Activated CD4-positive, alpha-beta memory T cell treated with anti-CD3 and anti-CD28 coated beads for 36 hours (primary cell): ENCODE measurements at regions not wholly inside any gene's neighbourhood (a gene's known extent, or its start where the extent isn't known, plus 50 kb on each side); places are given as distances from the start of the nearest gene placed in this dataset.
A peak's percentile ranks its signal among the peaks of the same experiment; 100 is the strongest.

Experiments
- CTCF ChIA-PET: fragments of 350-600 bp; sonication (Branson Sonifier 250); formaldehyde crosslinking; loops from one replicate; lab custom pipeline; 2021; ENCODE audit warnings: antibody characterized with exemption, inconsistent platforms; lab: Charles Lee
- POLR2A ChIA-PET: fragments of 350-600 bp; sonication (Branson Sonifier 250); formaldehyde crosslinking; loops from one replicate; lab custom pipeline; 2021; ENCODE audit warnings: antibody characterized with exemption; lab: Charles Lee
- DNase-seq: peaks from one replicate; pipeline ENCODE4 v3.0.0-alpha.2; 2020
- H3K27ac Mint-ChIP-seq: one replicate; pipeline ENCODE4 v1.8.0; 2021; ENCODE audit warnings: mixed read lengths
- H3K27me3 Mint-ChIP-seq: one replicate; pipeline ENCODE4 v1.8.0; 2021; ENCODE audit warnings: mixed read lengths
- H3K36me3 Mint-ChIP-seq: one replicate; pipeline ENCODE4 v1.8.0; 2021; ENCODE audit warnings: mixed read lengths
- H3K4me1 Mint-ChIP-seq: one replicate; pipeline ENCODE4 v1.8.0; 2021; ENCODE audit warnings: low read depth, mixed read lengths
- H3K4me3 Mint-ChIP-seq: one replicate; pipeline ENCODE4 v1.8.0; 2021; ENCODE audit warnings: mild to moderate bottlenecking, mixed read lengths
- H3K9me3 Mint-ChIP-seq: one replicate; pipeline ENCODE4 v1.8.0; 2021; ENCODE audit warnings: mixed read lengths
- intact Hi-C: fragments of 100-400 bp; cut with micrococcal nuclease; formaldehyde crosslinking; loops from one replicate; pipeline ENCODE4 v1.15.1; 2023

- Mint-ChIP-seq H3K27me3 (peaks cover 17% of the 10 kb centered on the region), H3K27ac (no peak overlapping the region), H3K4me1 (no peaks in the 10 kb centered on the region), H3K9me3 (no peaks in the 10 kb centered on the region), H3K4me3 (no peak overlapping the region), H3K36me3 (no peaks in the 10 kb centered on the region)
- POLR2A ChIA-PET, result no interaction called here
- CTCF ChIA-PET, result no interaction called here
- intact Hi-C loops, result no loop called here
- DNase-seq, result no peak
Observed at GRCh38 chr17:37839196-37839978, 84.8 kb upstream of the TBC1D3K start.

DNA sequence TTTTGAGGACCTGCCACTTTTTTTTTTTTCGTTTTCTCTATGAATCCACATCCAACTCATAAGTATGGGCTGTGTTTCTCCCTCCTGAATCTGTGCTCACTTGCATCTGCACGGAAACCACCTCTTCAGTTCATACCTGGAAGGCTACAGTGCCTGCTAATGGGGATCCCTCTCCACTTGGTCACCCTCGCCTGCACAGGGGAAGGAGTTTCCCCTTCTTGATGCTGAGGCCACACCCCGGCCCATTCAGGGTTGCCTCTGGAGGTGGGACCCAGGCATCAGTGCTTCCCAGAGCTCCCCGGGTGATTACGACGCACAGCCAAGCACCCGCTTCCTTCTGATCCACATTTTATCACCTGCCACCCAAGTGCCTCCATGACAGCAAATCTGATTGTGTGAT lies 85.9 kb upstream of the TBC1D3K start:
- Mint-ChIP-seq H3K36me3 (no peaks in the 10 kb centered on the region), H3K9me3 (no peaks in the 10 kb centered on the region), H3K4me1 (peaks cover 3% of the 10 kb centered on the region), H3K4me3 (no peak overlapping the region), H3K27ac (no peak overlapping the region), H3K27me3 (peaks cover 22% of the 10 kb centered on the region)
- DNase-seq, result no peak
- CTCF ChIA-PET, result no interaction called here
- POLR2A ChIA-PET, result no interaction called here
- intact Hi-C loops, result no loop called here

DNA sequence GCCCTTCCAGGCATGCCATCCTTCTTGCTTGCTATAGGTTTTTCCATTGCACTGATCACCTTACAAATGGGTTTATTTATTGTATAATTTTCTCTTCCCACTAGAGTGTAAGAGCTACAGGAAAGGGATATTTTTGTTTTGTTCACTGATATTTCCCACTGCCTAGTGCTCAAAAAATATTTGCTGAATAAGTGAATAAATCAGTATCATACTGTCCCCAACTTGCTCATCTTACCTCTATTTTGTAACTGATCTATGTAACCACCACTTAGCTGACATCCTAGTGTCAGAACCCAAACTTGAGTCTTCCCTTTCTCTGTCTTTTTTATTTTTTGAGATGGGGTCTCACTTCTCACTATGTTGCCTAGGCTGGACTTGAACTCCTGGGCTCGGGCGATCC lies 87.6 kb upstream of the TBC1D3K start:
- intact Hi-C loops, result no loop called here
- CTCF ChIA-PET, result interaction anchor here (0.6 kb wide), 1 partner anchor 170 kb away, joined by 3 read pairs; no protein-coding TSS in a partner anchor
- no peak overlapping the region for H3K27ac Mint-ChIP-seq
- H3K9me3 Mint-ChIP-seq, result no peaks in the 10 kb centered on the region
- POLR2A ChIA-PET, result no interaction called here
- peaks cover 18% of the 10 kb centered on the region for H3K27me3 Mint-ChIP-seq
- H3K36me3 Mint-ChIP-seq, result no peaks in the 10 kb centered on the region
- DNase-seq, result no peak
- no peak overlapping the region for H3K4me3 Mint-ChIP-seq
- H3K4me1 Mint-ChIP-seq, result peaks cover 6% of the 10 kb centered on the region

GRCh38 chr17:37834168-37834567 lies 89.3 kb upstream of the HNF1B start:
- H3K36me3 Mint-ChIP-seq, result no peaks in the 10 kb centered on the region
- ChIA-PET POLR2A (no interaction called here), CTCF (no interaction called here)
- no peak overlapping the region for H3K27ac Mint-ChIP-seq
- H3K27me3 Mint-ChIP-seq, result peaks cover 25% of the 10 kb centered on the region
- intact Hi-C loops, result no loop called here
- no peak overlapping the region for H3K4me3 Mint-ChIP-seq
- DNase-seq, result no peak
- H3K9me3 Mint-ChIP-seq, result no peaks in the 10 kb centered on the region
- H3K4me1 Mint-ChIP-seq, result peaks cover 6% of the 10 kb centered on the region

DNA sequence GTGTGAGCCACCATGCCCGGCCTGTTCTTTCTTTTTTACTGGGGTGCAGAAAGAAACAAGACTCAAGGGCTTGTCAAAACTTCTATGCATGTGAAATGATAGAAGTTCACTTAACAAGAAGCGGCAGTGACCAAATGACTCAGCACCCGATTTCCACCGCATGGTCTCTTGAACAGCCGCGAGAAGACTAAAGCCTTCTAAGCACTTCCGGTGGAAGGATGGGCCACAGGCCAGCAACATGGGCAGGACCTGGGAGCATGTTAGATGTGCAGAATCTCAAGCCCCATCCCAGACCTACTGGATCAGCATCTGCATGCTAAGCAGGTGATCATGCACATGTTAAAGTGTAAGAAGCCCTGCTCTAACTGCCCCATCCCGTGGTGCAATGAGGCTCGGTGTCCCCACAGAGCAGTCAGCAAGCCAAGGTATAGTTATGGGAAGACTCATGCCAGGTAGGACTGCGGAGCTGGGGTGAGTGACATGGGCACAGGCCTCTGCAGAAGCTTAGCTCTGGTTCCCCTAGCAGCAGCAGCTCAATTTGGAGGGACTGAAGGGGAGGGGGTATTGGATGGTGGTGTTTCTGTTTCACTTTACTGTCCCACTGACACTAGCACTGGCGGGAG lies 88.5 kb upstream of the HNF1B start:
- Mint-ChIP-seq H3K4me1 (peaks cover 12% of the 10 kb centered on the region), H3K27me3 (peaks cover 19% of the 10 kb centered on the region), H3K9me3 (no peaks in the 10 kb centered on the region), H3K36me3 (no peaks in the 10 kb centered on the region), H3K27ac (no peak overlapping the region), H3K4me3 (no peak overlapping the region)
- ChIA-PET POLR2A (no interaction called here), CTCF (no interaction called here)
- intact Hi-C loops, result no loop called here
- DNase-seq, result peak; percentile 75

DNA sequence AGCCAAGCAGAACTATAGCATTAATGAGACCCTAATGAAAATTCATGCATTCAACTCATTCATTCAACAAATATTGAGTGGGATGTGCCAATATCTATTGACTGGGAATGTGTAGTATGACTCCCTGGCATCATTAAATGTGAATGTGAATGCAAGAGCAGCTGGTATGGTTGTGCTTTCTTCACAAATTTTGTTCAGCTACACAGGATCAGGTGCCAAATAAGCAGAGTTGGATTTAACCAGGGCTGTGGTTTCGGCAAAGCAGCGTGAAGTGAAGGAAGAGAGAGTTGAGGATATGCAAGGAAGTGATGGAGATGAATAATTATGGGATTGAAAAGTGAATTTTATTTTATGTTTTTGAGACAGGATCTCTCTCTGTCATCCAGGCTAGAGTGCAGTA lies 87.1 kb upstream of the HNF1B start:
- H3K36me3 Mint-ChIP-seq, result no peaks in the 10 kb centered on the region
- peaks cover 16% of the 10 kb centered on the region for H3K4me1 Mint-ChIP-seq
- H3K9me3 Mint-ChIP-seq, result no peaks in the 10 kb centered on the region
- intact Hi-C loops, result no loop called here
- H3K27ac Mint-ChIP-seq, result no peak overlapping the region
- DNase-seq, result no peak
- no peak overlapping the region for H3K4me3 Mint-ChIP-seq
- peaks cover 16% of the 10 kb centered on the region for H3K27me3 Mint-ChIP-seq
- ChIA-PET POLR2A (no interaction called here), CTCF (no interaction called here)

DNA sequence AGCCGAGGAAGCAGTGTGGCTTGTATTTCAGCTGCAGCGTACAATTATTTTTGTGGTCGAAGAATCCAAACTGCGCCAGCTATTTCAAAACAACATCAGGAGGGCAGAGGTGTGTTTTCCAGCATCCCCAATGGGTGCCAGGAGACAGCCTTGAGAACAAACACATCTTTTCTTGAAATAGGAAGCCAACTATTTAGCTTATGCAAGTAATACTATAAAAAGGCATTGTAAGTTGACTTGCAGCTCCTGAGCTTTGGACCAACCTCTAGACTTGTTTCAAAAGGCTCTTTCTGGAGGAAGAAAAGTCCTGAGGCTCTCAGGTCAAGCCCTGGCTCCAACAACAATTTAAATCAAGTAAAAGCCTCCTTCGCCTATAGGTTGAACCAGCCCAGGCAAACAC lies 86.6 kb upstream of the HNF1B start:
- Mint-ChIP-seq H3K27me3 (peaks cover 16% of the 10 kb centered on the region), H3K36me3 (no peaks in the 10 kb centered on the region), H3K27ac (no peak overlapping the region), H3K4me3 (no peak overlapping the region), H3K4me1 (peaks cover 16% of the 10 kb centered on the region), H3K9me3 (no peaks in the 10 kb centered on the region)
- POLR2A ChIA-PET, result no interaction called here
- no peak for DNase-seq
- intact Hi-C loops, result no loop called here
- CTCF ChIA-PET, result no interaction called here

- H3K36me3 Mint-ChIP-seq, result no peaks in the 10 kb centered on the region
- POLR2A ChIA-PET, result no interaction called here
- CTCF ChIA-PET, result no interaction called here
Observed at GRCh38 chr17:37830151-37830993, 85.5 kb upstream of the HNF1B start.

DNA sequence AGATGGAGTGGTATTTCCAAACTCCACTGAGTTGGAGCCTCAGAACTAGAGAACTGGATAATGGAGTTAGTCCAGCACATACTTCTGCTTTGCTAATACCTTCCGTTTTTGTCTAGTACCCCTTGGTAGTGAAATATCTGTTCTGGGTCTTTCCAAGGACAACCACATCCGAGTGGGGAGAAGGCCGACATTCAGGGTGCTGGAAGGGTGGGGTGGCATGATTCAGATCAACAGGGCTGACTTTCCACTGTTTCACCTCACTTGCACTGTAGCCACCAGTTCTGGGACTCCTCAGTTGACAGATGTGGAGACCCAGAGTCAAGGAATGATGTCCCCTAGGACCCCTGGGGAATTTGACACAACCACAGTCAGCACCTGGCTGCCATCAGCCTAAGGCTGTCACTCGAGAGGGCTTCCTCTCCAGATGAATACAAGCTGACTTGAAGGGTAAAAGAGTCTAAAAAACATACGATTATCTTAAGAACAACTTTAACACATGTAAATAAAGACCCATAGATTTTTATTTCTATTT lies 84.8 kb upstream of the HNF1B start:
- H3K4me1 Mint-ChIP-seq, result peaks cover 16% of the 10 kb centered on the region
- no peaks in the 10 kb centered on the region for H3K9me3 Mint-ChIP-seq
- H3K27ac Mint-ChIP-seq, result no peak overlapping the region
- intact Hi-C loops, result no loop called here
- POLR2A ChIA-PET, result no interaction called here
- peaks cover 16% of the 10 kb centered on the region for H3K27me3 Mint-ChIP-seq
- no peak overlapping the region for H3K4me3 Mint-ChIP-seq
- CTCF ChIA-PET, result no interaction called here
- DNase-seq, result no peak
- H3K36me3 Mint-ChIP-seq, result no peaks in the 10 kb centered on the region

More at GRCh38 chr17:37830151-37830993, 85.5 kb upstream of the HNF1B start:
- H3K4me1 Mint-ChIP-seq, result peaks cover 16% of the 10 kb centered on the region
- H3K9me3 Mint-ChIP-seq, result no peaks in the 10 kb centered on the region
- intact Hi-C loops, result no loop called here
- peaks cover 16% of the 10 kb centered on the region for H3K27me3 Mint-ChIP-seq
- H3K27ac Mint-ChIP-seq, result no peak overlapping the region
- DNase-seq, result no peak
- H3K4me3 Mint-ChIP-seq, result no peak overlapping the region

DNA sequence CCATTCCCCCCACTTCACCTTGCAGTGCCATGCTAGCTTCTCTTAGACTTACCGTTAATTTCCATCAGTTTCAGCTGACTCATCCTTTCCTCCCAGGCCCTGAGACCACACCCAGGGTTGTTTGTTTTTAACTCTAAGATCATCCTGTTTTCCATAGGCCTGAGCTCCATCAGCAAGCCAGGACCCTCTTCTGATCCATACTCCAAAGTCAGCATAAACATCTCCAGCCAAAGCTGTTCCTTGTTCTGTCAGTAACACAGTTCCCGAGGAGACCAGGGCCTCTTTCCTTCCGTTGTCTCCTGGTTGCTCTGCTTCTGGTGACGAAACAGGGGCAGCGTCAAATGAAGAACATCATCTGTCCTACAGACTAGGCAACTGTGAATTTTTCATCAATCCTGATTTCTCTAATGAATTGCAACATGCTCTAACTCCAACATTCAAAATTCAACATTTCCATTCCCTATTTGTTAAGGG lies 83.8 kb upstream of the HNF1B start:
- ChIA-PET CTCF (no interaction called here), POLR2A (no interaction called here)
- peaks cover 14% of the 10 kb centered on the region for H3K4me1 Mint-ChIP-seq
- intact Hi-C loops, result no loop called here
- no peaks in the 10 kb centered on the region for H3K36me3 Mint-ChIP-seq
- H3K9me3 Mint-ChIP-seq, result no peaks in the 10 kb centered on the region
- no peak overlapping the region for H3K27ac Mint-ChIP-seq
- no peak overlapping the region for H3K4me3 Mint-ChIP-seq
- no peak for DNase-seq
- H3K27me3 Mint-ChIP-seq, result peaks cover 15% of the 10 kb centered on the region

DNA sequence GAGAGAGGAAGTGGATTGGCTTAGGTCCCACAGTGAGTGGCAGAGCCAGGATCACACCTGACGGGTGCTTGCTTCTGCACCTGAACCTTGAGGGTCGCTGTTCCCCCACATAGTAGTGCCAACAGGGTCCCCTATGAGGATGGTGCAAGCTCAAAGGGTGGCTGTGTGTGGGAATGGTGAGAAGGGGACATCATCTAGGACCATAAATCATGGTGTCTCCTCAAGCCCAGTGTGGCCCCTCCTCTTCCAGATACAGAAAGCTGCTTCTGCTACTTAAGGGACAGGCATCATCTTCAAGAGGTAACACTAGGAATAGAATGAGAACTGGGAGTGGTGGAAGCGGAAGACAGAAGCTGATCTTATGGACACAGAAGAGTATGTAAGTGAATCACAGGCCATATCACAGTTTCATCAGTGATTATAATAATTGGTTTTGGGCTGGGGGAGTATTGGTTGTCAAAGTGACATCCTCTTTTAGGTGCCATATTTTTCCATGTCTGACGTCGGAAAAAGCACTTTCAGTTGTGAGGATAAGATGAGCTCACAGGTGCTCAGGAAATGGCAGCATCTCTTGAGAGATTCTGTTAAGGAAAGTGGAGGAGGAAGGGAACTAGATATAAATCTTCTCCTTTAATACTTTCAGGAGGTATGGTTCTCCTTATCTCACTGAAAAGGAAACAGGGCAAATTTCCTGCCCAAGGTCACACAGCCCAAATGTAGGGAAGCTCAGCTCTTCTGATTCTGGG lies 83.2 kb upstream of the HNF1B start:
- no peak for DNase-seq
- Mint-ChIP-seq H3K36me3 (no peaks in the 10 kb centered on the region), H3K4me3 (no peak overlapping the region), H3K27me3 (peaks cover 13% of the 10 kb centered on the region), H3K27ac (no peak overlapping the region), H3K9me3 (no peaks in the 10 kb centered on the region), H3K4me1 (peaks cover 11% of the 10 kb centered on the region)
- CTCF ChIA-PET, result no interaction called here
- POLR2A ChIA-PET, result no interaction called here
- intact Hi-C loops, result no loop called here
